ENCODE measurements at regions not wholly inside any gene's neighbourhood (a gene's known extent, or its start where the extent isn't known, plus 50 kb on each side); places are given as distances from the start of the nearest gene placed in this dataset.

GRCh38 chr4:31080887-31081286 lies 360.7 kb downstream of the PCDH7 start:
- Histone ChIP-seq H2AFZ (ENCODE audit: insufficient read depth, low read depth, low read length, poor library complexity, severe bottlenecking) (no peak overlapping the region), H4K20me1 (ENCODE audit: insufficient read depth, low read length) (no peaks in the 10 kb centered on the region), H3K9ac (ENCODE audit: insufficient read depth, low read length, poor library complexity, severe bottlenecking) (no peak overlapping the region), H3K4me3 (replicated peaks in 1 of 3; ENCODE audit: low read depth in 2 of 3, low read length in 3 of 3) (no peak overlapping the region), H3K9me3 (replicated peaks in 1 of 2; ENCODE audit: control insufficient read depth in 1 of 2, insufficient read depth in 1 of 2, low read length in 2 of 2) (no peaks in the 10 kb centered on the region), H3K36me3 (replicated peaks in 1 of 2; ENCODE audit: control insufficient read depth in 1 of 2, insufficient read depth in 2 of 2, low read length in 2 of 2) (no peaks in the 10 kb centered on the region), H3K79me2 (ENCODE audit: insufficient read depth, low read length) (no peaks in the 10 kb centered on the region), H3K27me3 (ENCODE audit: control insufficient read depth in 2 of 2, insufficient read depth in 2 of 2, low read length in 2 of 2) (no peaks in the 10 kb centered on the region), H3K27ac (ENCODE audit: low read depth in 1 of 2, low read length in 2 of 2) (no peak overlapping the region), H3K4me2 (replicated peaks; ENCODE audit: extremely low read depth, low read length, poor library complexity, severe bottlenecking) (no peak overlapping the region), H3K4me1 (ENCODE audit: control insufficient read depth in 1 of 2, insufficient read depth in 2 of 2, low read length in 2 of 2) (no peaks in the 10 kb centered on the region)
- WGBS (ENCODE audit: insufficient coverage) = 100% methylated on average over 1 of the region's 3 CpGs
- Mint-ChIP-seq H3K27me3 (ENCODE audit: low read depth in 3 of 3) (peaks cover 0 to 2% (median 0%) of the 10 kb centered on the region in 3 donors), H3K9me3 (peaks cover 0 to 11% (median 0%) of the 10 kb centered on the region in 7 donors), H3K36me3 (no peaks in the 10 kb centered on the region), H3K4me3 (no peak overlapping the region), H3K4me1 (no peaks in the 10 kb centered on the region), H3K27ac (no peak overlapping the region)
- DNase-seq = no peak
- no peak for TF ChIP-seq CTCF (IDR thresholded peaks at IDR 0.05)
- intact Hi-C loops (cut with micrococcal nuclease) = no loop called here

GRCh38 chr4:31081366-31081765 lies 361.2 kb downstream of the PCDH7 start:
- H3K9me3 Mint-ChIP-seq = peaks cover 0 to 11% (median 0%) of the 10 kb centered on the region in 7 donors

More at GRCh38 chr4:31081366-31081765, 361.2 kb downstream of the PCDH7 start:
- no peaks in the 10 kb centered on the region for H3K4me1 ChIP-seq (ENCODE audit: control insufficient read depth in 1 of 2, insufficient read depth in 2 of 2, low read length in 2 of 2)
- Mint-ChIP-seq H3K4me3 (no peak overlapping the region), H3K27ac (no peak overlapping the region), H3K27me3 (ENCODE audit: low read depth in 3 of 3) (peaks cover 0 to 2% (median 0%) of the 10 kb centered on the region in 3 donors), H3K4me1 (no peaks in the 10 kb centered on the region), H3K36me3 (no peaks in the 10 kb centered on the region)
- no peak overlapping the region for H3K4me2 ChIP-seq (replicated peaks; ENCODE audit: extremely low read depth, low read length, poor library complexity, severe bottlenecking)
- intact Hi-C loops (cut with micrococcal nuclease) = no loop called here
- H3K9me3 ChIP-seq (replicated peaks in 1 of 2; ENCODE audit: control insufficient read depth in 1 of 2, insufficient read depth in 1 of 2, low read length in 2 of 2) = no peaks in the 10 kb centered on the region
- H3K4me3 ChIP-seq (replicated peaks in 1 of 3; ENCODE audit: low read depth in 2 of 3, low read length in 3 of 3) = no peak overlapping the region
- H3K36me3 ChIP-seq (replicated peaks in 1 of 2; ENCODE audit: control insufficient read depth in 1 of 2, insufficient read depth in 2 of 2, low read length in 2 of 2) = no peaks in the 10 kb centered on the region
- DNase-seq = no peak
- no peak overlapping the region for H2AFZ ChIP-seq (ENCODE audit: insufficient read depth, low read depth, low read length, poor library complexity, severe bottlenecking)
- H4K20me1 ChIP-seq (ENCODE audit: insufficient read depth, low read length) = no peaks in the 10 kb centered on the region
- H3K79me2 ChIP-seq (ENCODE audit: insufficient read depth, low read length) = no peaks in the 10 kb centered on the region
- no peak overlapping the region for H3K9ac ChIP-seq (ENCODE audit: insufficient read depth, low read length, poor library complexity, severe bottlenecking)
- no peak for TF ChIP-seq CTCF (IDR thresholded peaks at IDR 0.05)
- no peaks in the 10 kb centered on the region for H3K27me3 ChIP-seq (ENCODE audit: control insufficient read depth in 2 of 2, insufficient read depth in 2 of 2, low read length in 2 of 2)
- no peak overlapping the region for H3K27ac ChIP-seq (ENCODE audit: low read depth in 1 of 2, low read length in 2 of 2)
